ENCODE measurements at regions not wholly inside any gene's neighbourhood (a gene's known extent, or its start where the extent isn't known, plus 50 kb on each side); places are given as distances from the start of the nearest gene placed in this dataset.

DNA sequence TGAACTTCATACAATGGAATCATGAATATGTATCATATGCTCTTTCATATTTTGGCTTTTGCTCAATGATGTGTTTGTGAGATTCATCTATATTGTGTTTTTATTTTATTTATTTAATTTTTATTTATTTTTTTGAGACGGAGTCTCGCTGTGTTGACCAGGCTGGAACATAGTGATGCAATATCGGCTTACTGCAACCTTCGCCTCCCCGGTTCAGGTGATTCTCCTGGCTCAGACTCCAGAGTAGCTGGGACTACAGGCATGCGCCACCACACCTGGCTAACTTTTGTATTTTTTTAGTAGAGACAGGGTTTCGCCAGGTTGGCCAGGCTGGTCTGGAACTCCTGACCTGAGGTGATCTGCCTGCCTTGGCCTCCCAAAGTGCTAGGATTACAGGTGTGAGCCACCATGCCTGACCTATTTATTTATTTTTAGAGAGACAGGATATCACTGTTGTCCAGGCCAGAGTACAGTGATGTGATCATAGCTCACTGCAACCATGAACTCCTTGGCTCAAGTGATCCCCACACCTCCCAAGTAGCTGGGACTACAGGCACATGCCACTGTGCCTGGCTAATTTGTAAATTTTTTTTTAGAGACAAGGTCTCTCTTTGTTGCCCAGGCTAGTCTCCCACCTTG lies 74.5 kb downstream of the TET3 start:
- TF ChIP-seq HDGF (IDR thresholded peaks at IDR 0.05; ENCODE audit: borderline replicate concordance) (no peak), SP1 (IDR thresholded peaks at IDR 0.05) (no peak), FOXM1 (IDR thresholded peaks at IDR 0.05; ENCODE audit: borderline replicate concordance) (no peak), BHLHE40 (IDR thresholded peaks at IDR 0.05; ENCODE audit: borderline replicate concordance) (no peak)

All from HEK293T (cell line).